ENCODE measurements at regions not wholly inside any gene's neighbourhood (a gene's known extent, or its start where the extent isn't known, plus 50 kb on each side); places are given as distances from the start of the nearest gene placed in this dataset.

DNA sequence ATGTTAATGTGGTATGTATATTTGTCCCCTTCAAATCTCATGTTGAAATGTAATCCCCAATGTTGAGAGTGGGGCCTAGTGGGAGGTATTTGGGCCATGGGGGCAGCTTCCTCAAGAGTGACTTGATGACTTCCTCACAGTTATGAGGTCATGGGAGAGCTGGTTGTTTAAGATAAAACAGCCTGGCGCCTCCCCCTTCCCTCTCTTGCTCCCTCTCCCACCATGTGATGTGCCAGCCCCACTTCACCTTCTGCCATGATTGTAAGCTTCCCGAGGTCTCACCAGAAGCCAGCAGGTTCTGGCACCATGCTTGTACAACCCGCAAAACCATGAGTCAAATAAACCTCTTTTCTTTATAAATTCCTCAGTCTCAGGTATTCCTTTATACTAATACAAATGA, 258.3 kb upstream of the POU3F3 start:
- no peak for TF ChIP-seq POLR2AphosphoS5 (IDR thresholded peaks at IDR 0.05)
- TF ChIP-seq, protein P1, sequence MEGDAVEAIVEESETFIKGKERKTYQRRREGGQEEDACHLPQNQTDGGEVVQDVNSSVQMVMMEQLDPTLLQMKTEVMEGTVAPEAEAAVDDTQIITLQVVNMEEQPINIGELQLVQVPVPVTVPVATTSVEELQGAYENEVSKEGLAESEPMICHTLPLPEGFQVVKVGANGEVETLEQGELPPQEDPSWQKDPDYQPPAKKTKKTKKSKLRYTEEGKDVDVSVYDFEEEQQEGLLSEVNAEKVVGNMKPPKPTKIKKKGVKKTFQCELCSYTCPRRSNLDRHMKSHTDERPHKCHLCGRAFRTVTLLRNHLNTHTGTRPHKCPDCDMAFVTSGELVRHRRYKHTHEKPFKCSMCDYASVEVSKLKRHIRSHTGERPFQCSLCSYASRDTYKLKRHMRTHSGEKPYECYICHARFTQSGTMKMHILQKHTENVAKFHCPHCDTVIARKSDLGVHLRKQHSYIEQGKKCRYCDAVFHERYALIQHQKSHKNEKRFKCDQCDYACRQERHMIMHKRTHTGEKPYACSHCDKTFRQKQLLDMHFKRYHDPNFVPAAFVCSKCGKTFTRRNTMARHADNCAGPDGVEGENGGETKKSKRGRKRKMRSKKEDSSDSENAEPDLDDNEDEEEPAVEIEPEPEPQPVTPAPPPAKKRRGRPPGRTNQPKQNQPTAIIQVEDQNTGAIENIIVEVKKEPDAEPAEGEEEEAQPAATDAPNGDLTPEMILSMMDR (IDR thresholded peaks at IDR 0.05) = no peak
